Heart left ventricle (tissue), 13 donors: ENCODE measurements at regions not wholly inside any gene's neighbourhood (a gene's known extent, or its start where the extent isn't known, plus 50 kb on each side); places are given as distances from the start of the nearest gene placed in this dataset.

Experiments
- POLR2A ChIP-seq, 2 donors: fragments of 450-650 bp; IDR thresholded peaks; one replicate each; pipeline ENCODE4 v1.6.1; 2017; ENCODE audit warnings: antibody characterized with exemption in 2 of 2, mild to moderate bottlenecking in 2 of 2, moderate library complexity in 2 of 2
- TF ChIP-seq, protein P1 (sequence below), 12 donors: fragments of 200-600 bp; sonication (generic) in 4 of 12; IDR thresholded peaks; one replicate each; pipeline versions ENCODE4 v1.5.0 to v1.8.0; 2018 to 2022; ENCODE audit warnings: antibody characterized with exemption in 12 of 12, mild to moderate bottlenecking in 5 of 12
- donor health status: ischemic (EF 13 %, LVEDD 7.1; RV severe dilation, severe dysfunction).
- donor health status: DM: no; HTN: yes; CAD: no.
- donor health status: DM: no; HTN: no; CAD: no.
- donor health status: ischemic (EF 25% LVEDD 6.9; RV normal size, moderate dysfunction).
- donor health status: ischemic (EF 25% LVEDD 5.7; RV mildly dilated, moderate dysfunction).
- donor health status: ischemic (EF 35%, LVEDD 5.7; RV mildly dilated, moderate dysfunction).
- donor health status: nonischemic (EF 11% LVEDD 7.7; RV severe dilation, severe dysfunction).
- donor health status: DM: yes; HTN: yes; CAD: no.
- donor health status: PGD.
- donor health status: ischemic (EF 29% LVEDD 5.4; RV normal size, mild dysfunction).
- donor health status: nonischemic (EF 23%, LVEDD 6.1; RV moderate dilation, normal function).

- TF ChIP-seq, protein P1, sequence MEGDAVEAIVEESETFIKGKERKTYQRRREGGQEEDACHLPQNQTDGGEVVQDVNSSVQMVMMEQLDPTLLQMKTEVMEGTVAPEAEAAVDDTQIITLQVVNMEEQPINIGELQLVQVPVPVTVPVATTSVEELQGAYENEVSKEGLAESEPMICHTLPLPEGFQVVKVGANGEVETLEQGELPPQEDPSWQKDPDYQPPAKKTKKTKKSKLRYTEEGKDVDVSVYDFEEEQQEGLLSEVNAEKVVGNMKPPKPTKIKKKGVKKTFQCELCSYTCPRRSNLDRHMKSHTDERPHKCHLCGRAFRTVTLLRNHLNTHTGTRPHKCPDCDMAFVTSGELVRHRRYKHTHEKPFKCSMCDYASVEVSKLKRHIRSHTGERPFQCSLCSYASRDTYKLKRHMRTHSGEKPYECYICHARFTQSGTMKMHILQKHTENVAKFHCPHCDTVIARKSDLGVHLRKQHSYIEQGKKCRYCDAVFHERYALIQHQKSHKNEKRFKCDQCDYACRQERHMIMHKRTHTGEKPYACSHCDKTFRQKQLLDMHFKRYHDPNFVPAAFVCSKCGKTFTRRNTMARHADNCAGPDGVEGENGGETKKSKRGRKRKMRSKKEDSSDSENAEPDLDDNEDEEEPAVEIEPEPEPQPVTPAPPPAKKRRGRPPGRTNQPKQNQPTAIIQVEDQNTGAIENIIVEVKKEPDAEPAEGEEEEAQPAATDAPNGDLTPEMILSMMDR (IDR thresholded peaks at IDR 0.05) = no peak
- no peak for TF ChIP-seq POLR2A (IDR thresholded peaks at IDR 0.05)
Observed at GRCh38 chr1:218739426-218739825, 394.3 kb downstream of the TGFB2 start.
